ENCODE measurements at regions not wholly inside any gene's neighbourhood (a gene's known extent, or its start where the extent isn't known, plus 50 kb on each side); places are given as distances from the start of the nearest gene placed in this dataset.

- TF ChIP-seq CTCF (IDR thresholded peaks at IDR 0.05; ENCODE audit: control extremely low read depth in 1 of 3, insufficient read depth in 1 of 3, low read depth in 1 of 3, low read length in 3 of 3) (no peak), CEBPB (IDR thresholded peaks at IDR 0.05; ENCODE audit: low read depth, low read length) (no peak), MAX (IDR thresholded peaks at IDR 0.05) (no peak), SUZ12 (IDR thresholded peaks at IDR 0.05; ENCODE audit: low read length) (no peak), SP4 (IDR thresholded peaks at IDR 0.05; ENCODE audit: low read length) (no peak), EZH2 (IDR thresholded peaks at IDR 0.05; ENCODE audit: low read depth, low read length, severe bottlenecking) (no peak), KDM1A (IDR thresholded peaks at IDR 0.05; ENCODE audit: borderline replicate concordance, low read length) (no peak), SRF (IDR thresholded peaks at IDR 0.05; ENCODE audit: low read depth, low read length) (no peak)
Measured at GRCh38 chr13:60707878-60708277, 310.9 kb downstream of the TDRD3 start.
